GM23338 (cell line): ENCODE measurements at regions not wholly inside any gene's neighbourhood (a gene's known extent, or its start where the extent isn't known, plus 50 kb on each side); places are given as distances from the start of the nearest gene placed in this dataset.

Experiments
- ATAC-seq: fragments of 200-7000 bp; cut with Tn5 transposase; 3 replicates; pipeline ENCODE4 v1.9.1; 2020
- DNase-seq: peaks from one replicate; pipeline ENCODE4 v3.0.0-alpha.2; 2015; ENCODE audit warnings: low spot score
- H2AFZ ChIP-seq: fragments of 200-600 bp; sonication (generic); 2 replicates; pipeline ENCODE4 v1.8.0; 2016; ENCODE audit warnings: antibody characterized with exemption, mild to moderate bottlenecking, moderate library complexity
- H3F3A ChIP-seq: fragments of 200-600 bp; sonication (generic); replicated peaks from 2 replicates; pipeline ENCODE4 v1.8.0; 2017; ENCODE audit warnings: antibody characterized with exemption, mixed run types, low read depth
- H3K27ac ChIP-seq: fragments of 200-600 bp; sonication (generic); 2 replicates; pipeline ENCODE4 v1.6.1; 2016; ENCODE audit warnings: low read depth
- H3K27me3 ChIP-seq: fragments of 200-600 bp; sonication (generic); 2 replicates; pipeline ENCODE4 v1.8.0; 2016; ENCODE audit warnings: mild to moderate bottlenecking, mixed run types, moderate library complexity; ENCODE audit not compliant: insufficient read depth
- H3K36me3 ChIP-seq: fragments of 200-600 bp; sonication (generic); 2 replicates; pipeline ENCODE4 v1.8.0; 2016; ENCODE audit warnings: mild to moderate bottlenecking; ENCODE audit not compliant: insufficient read depth
- H3K4me1 ChIP-seq: fragments of 200-600 bp; sonication (generic); 2 replicates; pipeline ENCODE4 v1.8.0; 2016; ENCODE audit warnings: mild to moderate bottlenecking, moderate library complexity; ENCODE audit not compliant: insufficient read depth
- H3K4me2 ChIP-seq: fragments of 200-600 bp; sonication (generic); 2 replicates; pipeline ENCODE4 v1.7.1; 2017; ENCODE audit warnings: mixed run types
- H3K4me3 ChIP-seq: fragments of 200-600 bp; sonication (generic); 2 replicates; pipeline ENCODE4 v1.6.1; 2016; ENCODE audit warnings: mixed run types
- H3K79me2 ChIP-seq: fragments of 200-600 bp; sonication (generic); replicated peaks from 2 replicates; pipeline ENCODE4 v1.8.0; 2017; ENCODE audit warnings: mild to moderate bottlenecking; ENCODE audit not compliant: insufficient read depth
- H3K9me2 ChIP-seq: fragments of 200-600 bp; sonication (generic); 2 replicates; pipeline ENCODE4 v1.8.0; 2017; ENCODE audit not compliant: insufficient read depth
- H4K20me1 ChIP-seq: fragments of 200-600 bp; sonication (generic); replicated peaks from 2 replicates; pipeline ENCODE4 v1.8.0; 2017; ENCODE audit warnings: mild to moderate bottlenecking; ENCODE audit not compliant: insufficient read depth
- H3K27ac Mint-ChIP-seq: 2 replicates; pipeline ENCODE4 v1.8.0; 2020; ENCODE audit warnings: inconsistent platforms, mild to moderate bottlenecking, moderate library complexity, mixed read lengths
- H3K27me3 Mint-ChIP-seq: 3 replicates; pipeline ENCODE4 v1.8.0; 2022; ENCODE audit warnings: low read depth, mild to moderate bottlenecking, moderate library complexity, mixed read lengths, inconsistent platforms; ENCODE audit not compliant: insufficient read depth, poor library complexity
- H3K36me3 Mint-ChIP-seq: 3 replicates; pipeline ENCODE4 v1.8.0; 2021; ENCODE audit warnings: low read depth, mild to moderate bottlenecking, inconsistent platforms, moderate library complexity, mixed read lengths
- H3K4me1 Mint-ChIP-seq: 3 replicates; pipeline ENCODE4 v1.8.0; 2020; ENCODE audit warnings: mild to moderate bottlenecking, inconsistent platforms, mixed read lengths
- H3K4me3 Mint-ChIP-seq: 3 replicates; pipeline ENCODE4 v1.8.0; 2021; ENCODE audit warnings: moderate library complexity, mild to moderate bottlenecking, inconsistent platforms, mixed read lengths
- H3K9me3 Mint-ChIP-seq: 3 replicates; pipeline ENCODE4 v1.8.0; 2020; ENCODE audit warnings: moderate library complexity, mild to moderate bottlenecking, inconsistent platforms, mixed read lengths
- CTCF ChIP-seq, 2 experiments: fragments of 200-600 bp in 1 of 2; sonication (generic) in 1 of 2; conservative IDR thresholded peaks; 2 replicates each; pipeline versions ENCODE4 v1.5.1 to v1.6.1; 2016 to 2017; ENCODE audit warnings: antibody characterized with exemption in 2 of 2, low read depth in 2 of 2, mild to moderate bottlenecking in 2 of 2, moderate library complexity in 1 of 2
- ETS1 ChIP-seq: IDR thresholded peaks from 2 replicates; pipeline ENCODE4 v1.6.1; 2016; ENCODE audit warnings: antibody characterized with exemption
- EZH2 ChIP-seq: fragments of 200-600 bp; sonication (generic); IDR thresholded peaks from one replicate; pipeline ENCODE4 v1.8.0; 2017; ENCODE audit warnings: antibody characterized with exemption, mild to moderate bottlenecking, low read depth; ENCODE audit not compliant: unreplicated experiment
- NANOG ChIP-seq: IDR thresholded peaks from 2 replicates; pipeline ENCODE4 v1.6.1; 2016; ENCODE audit warnings: antibody characterized with exemption, borderline replicate concordance
- STAT1 ChIP-seq: IDR thresholded peaks from one replicate; pipeline ENCODE4 v1.6.1; 2016; ENCODE audit warnings: antibody characterized with exemption; ENCODE audit not compliant: unreplicated experiment
- ZNF114 ChIP-seq: fragments of 250-450 bp; sonication (Bioruptor Pico); IDR thresholded peaks from 2 replicates; pipeline ENCODE4 v1.5.0; 2020; ENCODE audit warnings: mild to moderate bottlenecking, moderate library complexity

- H3K36me3 ChIP-seq: no peaks in the 10 kb centered on the region
- Mint-ChIP-seq H3K36me3 (no peaks in the 10 kb centered on the region), H3K27me3 (peaks cover 6% of the 10 kb centered on the region), H3K9me3 (no peaks in the 10 kb centered on the region), H3K4me1 (peaks cover 11% of the 10 kb centered on the region), H3K27ac (no peak overlapping the region), H3K4me3 (no peak overlapping the region)
- H3K27ac ChIP-seq: no peak overlapping the region
- H3K4me1 ChIP-seq: no peaks in the 10 kb centered on the region; the same call in none of the 2 replicates
- ATAC-seq: no peak
- no peak overlapping the region for H3K4me3 ChIP-seq
- H2AFZ ChIP-seq: peak overlapping the region; percentile 47; the same call in 1 of the 2 replicates
- H3K27me3 ChIP-seq: no peaks in the 10 kb centered on the region
- H3F3A ChIP-seq: no peaks in the 10 kb centered on the region
- no peaks in the 10 kb centered on the region for H3K79me2 ChIP-seq
- DNase-seq: no peak
- H3K4me2 ChIP-seq: no peak overlapping the region
- TF ChIP-seq CTCF (conservative IDR thresholded peaks at IDR 0.05; ENCODE audit: low read depth in 2 of 2) (no peak), NANOG (no peak), STAT1 (no peak), ETS1 (no peak), ZNF114 (CRISPR knock-in tag) (no peak)
- H4K20me1 ChIP-seq: no peaks in the 10 kb centered on the region
- no peaks in the 10 kb centered on the region for H3K9me2 ChIP-seq
Observed at GRCh38 chr2:105600949-105601794, 143.5 kb upstream of the NCK2 start.

- Mint-ChIP-seq H3K36me3 (no peaks in the 10 kb centered on the region), H3K27ac (no peak overlapping the region), H3K9me3 (no peaks in the 10 kb centered on the region), H3K4me3 (no peak overlapping the region), H3K27me3 (peaks cover 6% of the 10 kb centered on the region), H3K4me1 (peaks cover 11% of the 10 kb centered on the region)
- Histone ChIP-seq H3F3A (no peaks in the 10 kb centered on the region), H3K36me3 (no peaks in the 10 kb centered on the region), H3K27me3 (no peaks in the 10 kb centered on the region), H3K27ac (no peak overlapping the region), H2AFZ (no peak overlapping the region; the same call in 1 of the 2 replicates), H4K20me1 (no peaks in the 10 kb centered on the region), H3K4me3 (no peak overlapping the region), H3K4me1 (no peaks in the 10 kb centered on the region; the same call in 1 of the 2 replicates), H3K4me2 (no peak overlapping the region), H3K9me2 (no peaks in the 10 kb centered on the region), H3K79me2 (no peaks in the 10 kb centered on the region)
- ATAC-seq: no peak
- TF ChIP-seq EZH2 (no peak), ETS1 (no peak), STAT1 (no peak)
- no peak for DNase-seq
Observed at GRCh38 chr2:105600602-105600948, 144.1 kb upstream of the NCK2 start.
